ENCODE measurements at regions not wholly inside any gene's neighbourhood (a gene's known extent, or its start where the extent isn't known, plus 50 kb on each side); places are given as distances from the start of the nearest gene placed in this dataset.
"Not testable (repeated sequence)": the region's sequence is repeated elsewhere in the genome, so short reads cannot be mapped to it uniquely, and the experiment has no call there.

- no peak for DNase-seq
Measured at GRCh38 chr10:3943695-3944257, 158.8 kb upstream of the KLF6 start.

GRCh38 chr10:3942937-3943489 lies 158.0 kb upstream of the KLF6 start:
- DNase-seq = no peak

DNA sequence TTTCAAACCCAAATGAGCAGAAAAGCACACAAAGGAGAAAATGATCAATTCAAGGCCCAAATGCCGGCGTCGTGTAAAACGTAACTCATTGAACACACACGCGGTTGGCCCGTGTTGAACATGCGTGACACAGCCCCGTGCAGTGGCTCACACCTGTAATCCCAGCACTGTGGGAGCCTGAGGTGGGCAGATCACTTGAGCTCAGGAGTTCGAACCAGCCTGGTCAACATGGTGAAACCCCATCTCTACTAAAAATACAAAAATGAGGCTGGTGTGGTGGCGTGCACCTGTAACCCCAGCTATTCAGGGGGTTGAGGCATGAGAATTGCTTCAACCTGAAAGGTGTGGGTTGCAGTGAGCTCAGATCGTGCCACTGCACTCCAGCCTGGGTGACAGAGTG lies 156.7 kb upstream of the KLF6 start:
- no peak for DNase-seq

DNA sequence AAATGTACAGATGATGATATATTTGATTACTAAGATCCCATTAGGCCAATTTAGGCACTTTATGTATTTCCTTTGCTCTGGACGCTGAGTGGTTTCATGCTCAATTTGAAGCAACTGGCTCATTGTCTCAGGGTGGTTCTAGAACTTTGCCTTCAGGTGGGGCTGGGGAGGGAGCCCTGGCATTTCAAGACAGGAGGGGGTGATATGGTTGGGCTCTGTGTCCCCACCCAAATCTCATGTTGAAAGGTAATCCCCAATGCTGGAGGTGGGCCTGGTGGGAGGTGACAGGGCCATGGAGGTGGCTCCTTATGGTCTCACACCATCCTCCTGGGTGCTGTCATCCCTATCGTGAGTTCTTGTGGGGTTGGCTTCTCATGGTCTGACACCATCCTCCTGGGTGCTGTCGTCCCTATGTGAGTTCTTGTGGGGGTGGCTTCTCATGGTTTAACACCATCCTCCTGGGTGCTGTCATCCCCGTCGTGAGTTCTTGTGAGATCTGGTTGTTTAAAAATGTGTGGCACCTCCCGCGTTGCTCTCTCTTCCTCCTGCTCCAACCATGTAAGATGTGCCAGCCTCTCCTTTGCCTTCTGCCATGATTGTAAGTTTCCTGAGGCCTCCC lies 151.5 kb upstream of the KLF6 start:
- DNase-seq = no peak

GRCh38 chr10:3935933-3936359 lies 150.9 kb upstream of the KLF6 start:
- DNase-seq = peak in 1 of 3 donors; percentile 74

- peak in 1 of 3 donors; percentile 82 for DNase-seq
Measured at GRCh38 chr10:3935141-3935540, 150.1 kb upstream of the KLF6 start.

- no peak for DNase-seq
Measured at GRCh38 chr10:3933733-3934132, 148.7 kb upstream of the KLF6 start.

GRCh38 chr10:3932597-3933375 lies 147.8 kb upstream of the KLF6 start:
- DNase-seq = no peak

DNA sequence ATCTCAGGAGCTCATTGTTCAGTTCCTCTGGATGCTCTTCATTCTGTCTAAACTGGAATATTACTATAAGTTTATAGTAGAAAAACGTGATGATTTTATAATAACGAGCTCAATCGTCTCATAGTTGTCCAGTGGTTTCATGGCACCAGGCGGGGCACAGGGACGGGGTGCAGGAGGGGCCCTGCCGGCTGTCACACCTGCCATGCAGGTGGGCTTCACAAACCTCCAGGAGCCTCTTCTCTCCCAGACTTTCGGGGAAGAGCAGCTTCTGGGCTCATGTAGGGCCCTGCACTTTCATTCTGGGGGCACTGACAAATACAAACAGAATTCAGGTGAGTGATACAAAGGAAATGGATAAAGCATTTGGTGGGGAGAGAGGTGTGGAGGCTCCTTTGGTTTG lies 146.9 kb upstream of the KLF6 start:
- no peak for DNase-seq

DNA sequence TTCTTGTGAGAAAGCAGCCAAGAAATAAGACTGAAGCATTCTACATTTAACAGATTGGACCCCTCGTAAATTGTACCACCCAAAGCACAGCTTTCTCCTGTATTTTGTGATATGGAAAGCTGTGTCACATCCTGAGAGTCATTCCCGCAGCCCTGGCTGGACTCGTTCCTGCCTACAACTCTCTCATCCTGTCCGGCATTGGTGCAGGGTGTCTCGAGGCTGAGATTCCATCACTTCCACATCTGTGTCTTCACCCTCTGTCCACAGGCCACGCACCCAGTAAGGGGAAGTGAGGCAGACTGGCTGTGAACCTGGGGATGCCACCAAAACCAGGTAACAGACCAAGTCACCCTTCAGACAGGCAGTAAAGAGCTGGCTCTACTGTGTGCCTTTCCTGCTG lies 146.2 kb upstream of the KLF6 start:
- no peak for DNase-seq

DNA sequence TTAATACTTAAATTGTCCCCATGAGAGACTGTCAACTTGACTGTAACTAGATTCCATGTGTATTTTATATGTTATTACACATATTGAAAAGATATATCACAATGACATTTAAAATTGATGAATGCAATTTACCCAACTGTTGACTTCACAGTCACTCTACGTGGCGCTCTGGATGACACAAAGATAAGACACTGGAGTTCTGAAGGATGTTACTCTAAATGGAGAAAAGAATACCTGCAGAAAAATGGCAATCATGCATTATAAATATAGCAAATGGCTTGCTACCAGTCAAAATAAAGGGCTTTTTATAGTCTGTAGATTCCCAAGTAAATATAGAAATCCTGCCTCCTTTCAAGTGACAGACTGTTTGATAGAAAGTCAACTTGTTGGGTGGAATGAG lies 143.6 kb upstream of the KLF6 start:
- no peak for DNase-seq

GRCh38 chr10:3928078-3928477 lies 143.1 kb upstream of the KLF6 start:
- DNase-seq = no peak

- no peak for DNase-seq
Measured at GRCh38 chr10:3926675-3927525, 141.9 kb upstream of the KLF6 start.

DNA sequence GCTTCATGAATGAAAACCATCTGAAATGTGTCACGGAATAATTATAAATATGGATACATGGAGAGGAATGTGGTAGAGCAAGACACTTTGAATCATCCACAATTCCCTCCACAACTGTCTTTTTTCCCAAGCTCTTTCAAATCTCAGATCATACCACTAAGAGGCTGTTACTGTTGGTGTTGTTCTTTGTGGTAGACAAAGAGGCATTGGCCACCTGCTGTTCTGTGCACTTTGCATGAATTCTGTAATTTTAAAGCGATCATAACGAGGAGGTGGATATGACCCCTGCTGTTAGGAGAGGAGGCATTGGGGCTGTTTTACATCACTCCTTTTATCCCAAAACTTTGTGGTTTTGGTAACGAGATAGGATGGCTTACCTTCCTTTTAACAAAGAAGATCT lies 141.2 kb upstream of the KLF6 start:
- DNase-seq = no peak

DNA sequence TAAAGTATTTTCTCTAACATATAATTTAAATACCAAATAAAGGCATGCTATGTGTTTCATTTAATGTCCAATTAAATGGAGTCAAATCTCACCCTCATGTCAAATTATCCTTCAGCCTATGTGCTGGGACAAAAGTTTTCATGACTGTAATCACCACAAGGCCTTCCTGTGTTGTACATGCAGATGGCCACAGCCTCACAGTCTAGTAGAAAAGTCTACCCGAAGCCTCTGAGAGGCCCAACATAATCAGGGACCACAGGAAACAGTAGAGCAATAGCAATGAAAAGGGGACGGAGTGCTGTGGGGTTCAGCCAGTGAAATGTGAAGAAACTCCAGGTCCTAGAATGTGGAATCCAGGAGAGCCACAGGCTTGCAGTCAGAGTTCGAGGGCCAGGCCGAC lies 140.2 kb upstream of the KLF6 start:
- no peak for DNase-seq

DNA sequence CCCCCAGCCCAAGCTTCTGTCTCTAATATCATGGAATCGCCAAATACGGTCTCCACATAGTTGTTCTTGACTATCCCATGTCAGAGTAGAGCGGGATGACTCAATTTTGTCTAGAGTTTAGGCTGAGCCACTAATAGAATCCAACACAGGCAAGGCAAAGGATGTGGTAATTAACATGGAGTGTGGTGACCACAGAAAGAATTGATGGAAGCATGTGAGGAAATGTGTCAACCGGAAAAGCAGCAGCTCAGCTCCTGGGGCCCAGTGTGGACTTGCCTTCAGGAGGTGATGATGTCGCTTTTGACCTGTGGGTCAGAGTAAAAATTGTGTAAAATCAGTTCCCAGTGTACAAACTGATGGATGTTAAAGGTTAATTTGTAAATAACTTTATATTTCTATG lies 139.3 kb upstream of the KLF6 start:
- DNase-seq = peak in 1 of 3 donors; percentile 88

DNA sequence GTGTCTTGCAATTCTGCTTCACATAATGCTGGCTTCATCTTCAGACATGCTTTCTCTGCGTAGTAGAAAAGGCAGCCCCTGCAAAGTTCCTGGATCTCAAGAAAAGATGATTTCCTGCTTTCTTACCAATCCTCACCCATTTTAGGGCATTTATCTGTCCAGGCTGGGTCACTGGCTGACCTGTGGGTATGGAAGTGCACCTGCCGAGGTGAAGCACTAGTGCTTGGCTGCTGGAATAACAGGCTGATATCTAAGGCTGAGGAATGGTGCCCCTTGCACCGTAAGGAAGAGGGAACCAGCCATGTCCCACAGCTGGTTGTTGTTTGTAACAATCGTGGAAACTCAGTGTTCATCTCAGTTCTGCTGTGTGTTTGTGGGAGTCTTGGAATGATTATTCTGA lies 138.0 kb upstream of the KLF6 start:
- no peak for DNase-seq

DNA sequence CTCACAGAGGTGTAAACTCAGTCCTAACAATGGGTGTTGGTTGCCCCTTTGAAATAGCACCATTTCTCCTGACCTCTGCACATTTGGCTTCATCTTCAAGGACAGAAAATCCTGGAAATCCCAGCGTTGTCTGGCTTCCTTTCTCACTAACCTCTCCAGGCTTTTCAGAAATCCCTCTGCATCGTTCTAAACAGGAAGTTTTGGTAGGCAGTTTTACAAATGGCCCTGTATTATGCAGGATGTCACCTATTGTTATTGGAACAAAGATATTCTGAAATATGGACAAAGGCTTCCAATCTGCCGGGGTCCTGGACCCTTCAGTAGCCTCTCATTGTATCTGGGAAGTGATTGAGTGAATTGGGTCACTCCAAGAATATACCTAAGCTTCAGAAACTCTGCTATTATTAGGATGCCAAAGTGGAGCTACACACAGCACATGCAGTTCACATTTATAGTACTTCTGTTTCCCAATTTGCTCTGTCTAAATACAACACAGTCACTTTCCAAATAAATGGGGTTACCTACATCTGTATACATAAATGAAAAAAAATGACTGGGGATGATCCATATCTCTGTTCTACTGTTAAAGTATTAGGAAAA lies 134.8 kb upstream of the KLF6 start:
- DNase-seq = no peak

- DNase-seq = not testable (repeated sequence)
Measured at GRCh38 chr10:3917392-3917791, 132.4 kb upstream of the KLF6 start.

- no peak for DNase-seq
Measured at GRCh38 chr10:3914733-3915132, 129.7 kb upstream of the KLF6 start.

DNA sequence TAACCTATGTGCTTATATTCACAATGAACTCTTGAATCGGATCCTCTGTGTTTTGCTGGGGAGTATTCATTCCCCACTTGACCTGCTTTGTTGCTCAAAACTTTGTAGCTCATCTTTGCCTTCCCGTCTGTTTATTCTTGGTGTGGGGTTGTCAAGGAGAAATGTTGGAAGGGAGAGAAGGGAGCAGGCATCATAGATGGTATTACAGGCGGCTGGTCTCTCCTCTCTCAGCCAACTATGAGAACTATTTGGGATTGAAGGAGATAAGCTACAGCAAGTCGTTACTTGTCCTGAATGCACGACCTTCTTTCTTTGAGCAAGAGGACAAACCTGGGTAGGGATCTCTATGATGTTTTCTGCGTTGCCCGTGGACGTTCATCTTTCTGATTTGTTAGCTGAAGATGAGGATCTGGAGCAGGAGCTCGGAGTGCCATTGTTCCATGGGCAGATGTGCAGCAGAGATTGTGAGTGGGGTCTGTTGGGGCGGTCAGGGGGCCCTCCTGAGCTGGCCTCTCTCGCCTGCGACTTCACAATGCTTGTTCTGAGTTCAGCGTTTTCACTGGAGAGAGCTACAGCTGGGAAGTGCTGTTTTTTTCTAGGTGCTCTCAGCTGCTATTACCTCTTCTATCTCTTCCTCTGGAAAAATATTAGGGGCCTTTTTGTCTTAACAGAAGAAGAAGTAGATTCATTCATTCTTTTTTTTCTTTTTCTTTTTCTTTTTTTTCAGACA lies 126.9 kb upstream of the KLF6 start:
- no peak for DNase-seq

Measured in muscle of back (tissue), 3 donors.